Lung (tissue), 11 donors: ENCODE measurements at regions not wholly inside any gene's neighbourhood (a gene's known extent, or its start where the extent isn't known, plus 50 kb on each side); places are given as distances from the start of the nearest gene placed in this dataset.

ENCODE experiments used
- ATAC-seq: fragments of 200-7000 bp; cut with Tn5 transposase; one replicate; pipeline ENCODE4 v1.9.1; 2020; ENCODE audit warnings: moderate number of reproducible peaks; ENCODE audit not compliant: insufficient read depth, low FRiP score
- DNase-seq, 3 donors: peaks; one replicate each; pipeline ENCODE4 v3.0.0-alpha.2; 2013 to 2017
- H3K27ac ChIP-seq, 2 donors: one replicate each; pipeline ENCODE4 v1.5.1; 2013; ENCODE audit warnings: mild to moderate bottlenecking in 2 of 2, moderate library complexity in 2 of 2, control low read depth in 1 of 2, inconsistent platforms in 1 of 2, low read depth in 1 of 2, low read length in 1 of 2
- H3K27me3 ChIP-seq, 3 donors: one replicate each; pipeline ENCODE4 v1.5.1; 2013; ENCODE audit warnings: low read length in 2 of 3; ENCODE audit not compliant: control insufficient read depth in 3 of 3, insufficient read depth in 3 of 3
- H3K36me3 ChIP-seq, 4 donors: one replicate each; pipeline ENCODE4 v1.5.1; 2013; ENCODE audit warnings: low read length in 4 of 4, mild to moderate bottlenecking in 1 of 4, moderate library complexity in 1 of 4; ENCODE audit not compliant: control insufficient read depth in 4 of 4, insufficient read depth in 4 of 4
- H3K4me1 ChIP-seq, 5 donors: one replicate each; pipeline ENCODE4 v1.5.1; 2013; ENCODE audit warnings: low read length in 5 of 5, mild to moderate bottlenecking in 2 of 5, moderate library complexity in 1 of 5; ENCODE audit not compliant: control insufficient read depth in 5 of 5, insufficient read depth in 5 of 5
- H3K4me3 ChIP-seq: one replicate; pipeline ENCODE4 v1.5.1; 2013; ENCODE audit warnings: mild to moderate bottlenecking, control low read depth, moderate library complexity
- H3K9ac ChIP-seq, 2 donors: one replicate each; pipeline ENCODE4 v1.5.1; 2013; ENCODE audit warnings: low read length in 2 of 2, control low read depth in 1 of 2; ENCODE audit not compliant: insufficient read depth in 1 of 2
- H3K9me3 ChIP-seq, 4 donors: one replicate each; pipeline ENCODE4 v1.5.1; 2013; ENCODE audit warnings: low read length in 3 of 4, mild to moderate bottlenecking in 1 of 4, moderate library complexity in 1 of 4; ENCODE audit not compliant: control insufficient read depth in 4 of 4, insufficient read depth in 3 of 4
- WGBS, 2 donors: extraction: QIAGEN DNeasy Blood & Tissue Kit; methylation state at CpG; one replicate each; pipeline ENCODE4 v1.1.7; 2013; 5-methylcytosine and 5-hydroxymethylcytosine counted together
- TF ChIP-seq, protein P1 (sequence below): IDR thresholded peaks from 2 replicates; pipeline ENCODE4 v1.5.1; 2012; ENCODE audit warnings: mild to moderate bottlenecking; ENCODE audit errors: control extremely low read depth, extremely low read depth
- donor health status: control.
- donor health status: control.
- donor health status: Bipolar disorder and iron deficiency.
- donor health status: healthy.
- donor health status: DM: yes; HTN: yes; CAD: no.

DNA sequence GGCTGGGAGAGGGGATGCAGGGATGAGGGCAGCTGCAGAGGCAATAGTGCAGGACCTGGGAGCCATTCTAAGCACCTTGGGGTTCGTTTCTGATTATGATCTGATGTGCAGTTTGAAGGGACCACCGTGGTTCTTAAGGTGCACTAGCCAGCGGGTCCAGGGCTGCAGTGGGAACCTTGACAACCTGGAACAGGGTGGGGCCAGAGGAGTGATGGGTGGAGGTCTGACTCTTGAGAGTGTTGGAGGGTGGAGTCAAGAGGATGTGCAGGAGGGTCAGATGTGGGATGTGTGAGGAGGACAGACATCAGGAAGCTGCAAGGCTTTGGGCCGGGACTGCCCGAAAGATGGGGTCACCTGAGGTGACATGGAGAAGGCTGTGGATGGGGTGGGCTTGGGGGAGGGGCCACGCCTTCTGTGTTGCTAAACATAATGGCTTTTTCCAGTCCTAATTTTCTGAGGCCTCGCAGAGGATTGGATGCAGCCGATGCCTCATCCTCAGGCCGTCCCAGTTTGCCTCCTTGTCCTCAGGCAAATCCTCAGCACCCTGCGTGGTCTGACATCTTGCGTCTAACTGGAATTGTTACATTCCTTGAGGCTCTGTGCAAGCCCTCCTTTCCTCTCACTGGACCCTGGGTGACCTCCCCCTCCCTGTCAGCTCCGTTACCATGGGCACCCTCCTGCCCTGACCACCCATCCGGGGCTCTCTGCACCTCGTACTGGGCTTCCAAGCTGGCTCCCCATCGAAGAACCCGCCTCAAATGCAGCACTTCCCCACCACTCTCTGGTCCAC, 61.4 kb upstream of the TRPM1 start:
- Histone ChIP-seq H3K4me3 (no peak overlapping the region), H3K27me3 (peaks cover 0 to 3% (median 0%) of the 10 kb centered on the region in 3 donors), H3K9ac (no peak overlapping the region), H3K9me3 (no peaks in the 10 kb centered on the region), H3K36me3 (no peaks in the 10 kb centered on the region), H3K27ac (no peak overlapping the region), H3K4me1 (no peaks in the 10 kb centered on the region)
- no peak for DNase-seq
- TF ChIP-seq, protein P1, sequence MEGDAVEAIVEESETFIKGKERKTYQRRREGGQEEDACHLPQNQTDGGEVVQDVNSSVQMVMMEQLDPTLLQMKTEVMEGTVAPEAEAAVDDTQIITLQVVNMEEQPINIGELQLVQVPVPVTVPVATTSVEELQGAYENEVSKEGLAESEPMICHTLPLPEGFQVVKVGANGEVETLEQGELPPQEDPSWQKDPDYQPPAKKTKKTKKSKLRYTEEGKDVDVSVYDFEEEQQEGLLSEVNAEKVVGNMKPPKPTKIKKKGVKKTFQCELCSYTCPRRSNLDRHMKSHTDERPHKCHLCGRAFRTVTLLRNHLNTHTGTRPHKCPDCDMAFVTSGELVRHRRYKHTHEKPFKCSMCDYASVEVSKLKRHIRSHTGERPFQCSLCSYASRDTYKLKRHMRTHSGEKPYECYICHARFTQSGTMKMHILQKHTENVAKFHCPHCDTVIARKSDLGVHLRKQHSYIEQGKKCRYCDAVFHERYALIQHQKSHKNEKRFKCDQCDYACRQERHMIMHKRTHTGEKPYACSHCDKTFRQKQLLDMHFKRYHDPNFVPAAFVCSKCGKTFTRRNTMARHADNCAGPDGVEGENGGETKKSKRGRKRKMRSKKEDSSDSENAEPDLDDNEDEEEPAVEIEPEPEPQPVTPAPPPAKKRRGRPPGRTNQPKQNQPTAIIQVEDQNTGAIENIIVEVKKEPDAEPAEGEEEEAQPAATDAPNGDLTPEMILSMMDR = no peak
- 74 to 90% methylated on average over 16 of the region's 16 CpGs for WGBS, 2 donors
- ATAC-seq = no peak

DNA sequence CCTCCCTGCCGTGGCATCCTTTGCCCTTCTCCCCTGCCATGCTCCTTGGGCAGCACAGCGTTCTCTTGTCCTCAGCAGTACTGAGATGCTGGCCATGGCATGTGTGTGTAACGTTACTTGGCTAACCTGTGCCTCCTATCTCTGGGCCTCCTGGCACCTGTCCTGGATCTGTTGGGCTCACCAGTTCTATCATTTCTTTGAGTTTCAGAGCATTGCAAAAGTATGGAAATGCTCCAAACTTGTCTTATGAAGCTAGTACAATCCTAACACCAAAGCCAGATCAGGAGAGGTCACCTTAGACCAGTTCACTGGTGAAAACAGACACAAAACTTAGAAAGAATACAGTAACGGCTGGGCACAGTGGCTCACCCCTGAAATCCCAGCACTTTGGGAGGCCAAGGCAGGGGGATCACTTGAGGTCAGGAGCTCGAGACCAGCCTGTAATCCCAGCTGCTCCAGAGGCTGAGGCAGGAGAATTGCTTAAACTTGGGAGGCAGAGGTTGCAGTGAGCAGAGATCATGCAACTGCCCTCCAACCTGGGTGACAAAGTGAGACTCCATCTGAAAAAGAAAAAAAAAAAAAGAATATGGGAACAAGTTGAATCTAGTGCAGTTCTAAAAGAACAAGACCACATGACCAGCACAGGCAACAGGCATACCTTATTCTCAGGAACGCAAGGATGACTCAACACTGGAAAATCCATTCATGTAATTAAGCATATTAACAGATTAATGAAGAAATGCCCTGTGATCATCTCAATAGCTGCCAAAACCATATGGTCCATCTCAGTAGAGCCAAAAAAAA, 62.4 kb upstream of the TRPM1 start:
- ATAC-seq (no peak), DNase-seq (no peak)
- no peaks in the 10 kb centered on the region for H3K4me1 ChIP-seq
- 70 to 75% methylated on average over 6 of the region's 6 CpGs for WGBS, 2 donors
- H3K4me3 ChIP-seq = no peak overlapping the region
- H3K9me3 ChIP-seq = no peaks in the 10 kb centered on the region
- no peak overlapping the region for H3K27ac ChIP-seq
- peaks cover 0 to 3% (median 0%) of the 10 kb centered on the region in 3 donors for H3K27me3 ChIP-seq
- H3K36me3 ChIP-seq = no peaks in the 10 kb centered on the region
- TF ChIP-seq, protein P1 = no peak
- no peak overlapping the region for H3K9ac ChIP-seq

- Histone ChIP-seq H3K27ac (no peak overlapping the region), H3K9me3 (no peaks in the 10 kb centered on the region), H3K27me3 (peaks cover 0 to 3% (median 0%) of the 10 kb centered on the region in 3 donors), H3K36me3 (no peaks in the 10 kb centered on the region), H3K9ac (no peak overlapping the region), H3K4me1 (no peaks in the 10 kb centered on the region), H3K4me3 (no peak overlapping the region)
- DNase-seq (no peak), ATAC-seq (no peak)
- TF ChIP-seq, protein P1 = no peak
- 96 to 98% methylated on average over 1 of the region's 1 CpG for WGBS, 2 donors
These were observed 63.0 kb upstream of the TRPM1 start for GRCh38 chr15:31164573-31164912.
